Keratinocyte (primary cell): ENCODE measurements at regions not wholly inside any gene's neighbourhood (a gene's known extent, or its start where the extent isn't known, plus 50 kb on each side); places are given as distances from the start of the nearest gene placed in this dataset.

Experiments
- CTCF ChIP-seq, 3 experiments: IDR thresholded peaks in 1 of 3; conservative IDR thresholded peaks in 1 of 3; optimal IDR thresholded peaks in 1 of 3; 2 replicates in 2 of 3; 3 replicates in 1 of 3; pipeline versions ENCODE3 to v1.5.1; 2011; ENCODE audit warnings: low read length in 3 of 3, mild to moderate bottlenecking in 3 of 3, moderate library complexity in 2 of 3, control low read depth in 1 of 3, inconsistent platforms in 1 of 3; ENCODE audit not compliant: insufficient read depth in 2 of 3; ENCODE audit errors: extremely low read depth in 1 of 3
- EZH2 ChIP-seq: IDR thresholded peaks from one replicate; pipeline ENCODE4 v1.6.1; 2012; ENCODE audit warnings: inconsistent platforms, mild to moderate bottlenecking, low read length, moderate library complexity

GRCh38 chr10:63712717-63713115 lies 191.5 kb downstream of the REEP3 start:
- no peak for TF ChIP-seq CTCF (optimal IDR thresholded peaks at IDR 0.05 in 1 of 3, IDR thresholded peaks at IDR 0.05 in 1 of 3, conservative IDR thresholded peaks at IDR 0.05 in 1 of 3; ENCODE audit: extremely low read depth in 1 of 3, insufficient read depth in 2 of 3, low read length in 3 of 3)
- no peak for TF ChIP-seq EZH2
